ENCODE measurements at regions not wholly inside any gene's neighbourhood (a gene's known extent, or its start where the extent isn't known, plus 50 kb on each side); places are given as distances from the start of the nearest gene placed in this dataset.

- TF ChIP-seq POLR2A (IDR thresholded peaks at IDR 0.05) (no peak), CTCF (IDR thresholded peaks at IDR 0.05) (no peak)
Measured at GRCh38 chr2:52404046-52404445, 1363.6 kb upstream of the CHAC2 start.

All from right lobe of liver (tissue), 4 donors.